GM23338 (cell line): ENCODE measurements at regions not wholly inside any gene's neighbourhood (a gene's known extent, or its start where the extent isn't known, plus 50 kb on each side); places are given as distances from the start of the nearest gene placed in this dataset.

Experiments
- ATAC-seq: fragments of 200-7000 bp; cut with Tn5 transposase; 3 replicates; pipeline ENCODE4 v1.9.1; 2020
- DNase-seq: peaks from one replicate; pipeline ENCODE4 v3.0.0-alpha.2; 2015; ENCODE audit warnings: low spot score
- H2AFZ ChIP-seq: fragments of 200-600 bp; sonication (generic); 2 replicates; pipeline ENCODE4 v1.8.0; 2016; ENCODE audit warnings: antibody characterized with exemption, mild to moderate bottlenecking, moderate library complexity
- H3F3A ChIP-seq: fragments of 200-600 bp; sonication (generic); replicated peaks from 2 replicates; pipeline ENCODE4 v1.8.0; 2017; ENCODE audit warnings: antibody characterized with exemption, mixed run types, low read depth
- H3K27ac ChIP-seq: fragments of 200-600 bp; sonication (generic); 2 replicates; pipeline ENCODE4 v1.6.1; 2016; ENCODE audit warnings: low read depth
- H3K27me3 ChIP-seq: fragments of 200-600 bp; sonication (generic); 2 replicates; pipeline ENCODE4 v1.8.0; 2016; ENCODE audit warnings: mild to moderate bottlenecking, mixed run types, moderate library complexity; ENCODE audit not compliant: insufficient read depth
- H3K36me3 ChIP-seq: fragments of 200-600 bp; sonication (generic); 2 replicates; pipeline ENCODE4 v1.8.0; 2016; ENCODE audit warnings: mild to moderate bottlenecking; ENCODE audit not compliant: insufficient read depth
- H3K4me1 ChIP-seq: fragments of 200-600 bp; sonication (generic); 2 replicates; pipeline ENCODE4 v1.8.0; 2016; ENCODE audit warnings: mild to moderate bottlenecking, moderate library complexity; ENCODE audit not compliant: insufficient read depth
- H3K4me2 ChIP-seq: fragments of 200-600 bp; sonication (generic); 2 replicates; pipeline ENCODE4 v1.7.1; 2017; ENCODE audit warnings: mixed run types
- H3K4me3 ChIP-seq: fragments of 200-600 bp; sonication (generic); 2 replicates; pipeline ENCODE4 v1.6.1; 2016; ENCODE audit warnings: mixed run types
- H3K79me2 ChIP-seq: fragments of 200-600 bp; sonication (generic); replicated peaks from 2 replicates; pipeline ENCODE4 v1.8.0; 2017; ENCODE audit warnings: mild to moderate bottlenecking; ENCODE audit not compliant: insufficient read depth
- H3K9me2 ChIP-seq: fragments of 200-600 bp; sonication (generic); 2 replicates; pipeline ENCODE4 v1.8.0; 2017; ENCODE audit not compliant: insufficient read depth
- H4K20me1 ChIP-seq: fragments of 200-600 bp; sonication (generic); replicated peaks from 2 replicates; pipeline ENCODE4 v1.8.0; 2017; ENCODE audit warnings: mild to moderate bottlenecking; ENCODE audit not compliant: insufficient read depth
- H3K27ac Mint-ChIP-seq: 2 replicates; pipeline ENCODE4 v1.8.0; 2020; ENCODE audit warnings: inconsistent platforms, mild to moderate bottlenecking, moderate library complexity, mixed read lengths
- H3K27me3 Mint-ChIP-seq: 3 replicates; pipeline ENCODE4 v1.8.0; 2022; ENCODE audit warnings: low read depth, mild to moderate bottlenecking, moderate library complexity, mixed read lengths, inconsistent platforms; ENCODE audit not compliant: insufficient read depth, poor library complexity
- H3K36me3 Mint-ChIP-seq: 3 replicates; pipeline ENCODE4 v1.8.0; 2021; ENCODE audit warnings: low read depth, mild to moderate bottlenecking, inconsistent platforms, moderate library complexity, mixed read lengths
- H3K4me1 Mint-ChIP-seq: 3 replicates; pipeline ENCODE4 v1.8.0; 2020; ENCODE audit warnings: mild to moderate bottlenecking, inconsistent platforms, mixed read lengths
- H3K4me3 Mint-ChIP-seq: 3 replicates; pipeline ENCODE4 v1.8.0; 2021; ENCODE audit warnings: moderate library complexity, mild to moderate bottlenecking, inconsistent platforms, mixed read lengths
- H3K9me3 Mint-ChIP-seq: 3 replicates; pipeline ENCODE4 v1.8.0; 2020; ENCODE audit warnings: moderate library complexity, mild to moderate bottlenecking, inconsistent platforms, mixed read lengths
- CREB1 ChIP-seq: fragments of 250-450 bp; sonication (Bioruptor Pico); IDR thresholded peaks from 2 replicates; pipeline ENCODE4 v1.5.0; 2020; ENCODE audit warnings: low read depth, mild to moderate bottlenecking, moderate library complexity
- CTCF ChIP-seq, 2 experiments: fragments of 200-600 bp in 1 of 2; sonication (generic) in 1 of 2; conservative IDR thresholded peaks; 2 replicates each; pipeline versions ENCODE4 v1.5.1 to v1.6.1; 2016 to 2017; ENCODE audit warnings: antibody characterized with exemption in 2 of 2, low read depth in 2 of 2, mild to moderate bottlenecking in 2 of 2, moderate library complexity in 1 of 2
- EZH2phosphoT487 ChIP-seq: fragments of 200-600 bp; sonication (generic); IDR thresholded peaks from one replicate; pipeline ENCODE4 v1.8.1; 2018; ENCODE audit warnings: antibody characterized with exemption; ENCODE audit not compliant: unreplicated experiment
- JUNB ChIP-seq: IDR thresholded peaks from one replicate; pipeline ENCODE4 v1.6.1; 2016; ENCODE audit warnings: antibody characterized with exemption; ENCODE audit not compliant: unreplicated experiment
- NANOG ChIP-seq: IDR thresholded peaks from 2 replicates; pipeline ENCODE4 v1.6.1; 2016; ENCODE audit warnings: antibody characterized with exemption, borderline replicate concordance
- POLR2AphosphoS5 ChIP-seq: IDR thresholded peaks from 2 replicates; pipeline ENCODE4 v1.6.1; 2016; ENCODE audit warnings: antibody characterized with exemption, low read depth
- REST ChIP-seq: IDR thresholded peaks from one replicate; pipeline ENCODE4 v1.6.1; 2018; ENCODE audit warnings: antibody characterized with exemption; ENCODE audit not compliant: unreplicated experiment
- STAT1 ChIP-seq: IDR thresholded peaks from one replicate; pipeline ENCODE4 v1.6.1; 2016; ENCODE audit warnings: antibody characterized with exemption; ENCODE audit not compliant: unreplicated experiment
- ZNF114 ChIP-seq: fragments of 250-450 bp; sonication (Bioruptor Pico); IDR thresholded peaks from 2 replicates; pipeline ENCODE4 v1.5.0; 2020; ENCODE audit warnings: mild to moderate bottlenecking, moderate library complexity
- ZNF331 ChIP-seq: fragments of 250-450 bp; sonication (Bioruptor Pico); IDR thresholded peaks from 2 replicates; pipeline ENCODE4 v1.5.0; 2020; ENCODE audit warnings: low read depth, mild to moderate bottlenecking, moderate library complexity

GRCh38 chr4:180962268-180962667, 1280.9 kb upstream of the TENM3 start:
- ATAC-seq: no peak
- H3K4me2 ChIP-seq: no peak overlapping the region
- H3K36me3 ChIP-seq: no peaks in the 10 kb centered on the region
- TF ChIP-seq ZNF331 (CRISPR knock-in tag) (no peak), EZH2phosphoT487 (no peak), NANOG (no peak), CREB1 (CRISPR knock-in tag) (no peak), STAT1 (no peak), ZNF114 (CRISPR knock-in tag) (no peak), JUNB (no peak), REST (no peak), CTCF (conservative IDR thresholded peaks at IDR 0.05; ENCODE audit: low read depth in 2 of 2) (no peak), POLR2AphosphoS5 (no peak)
- Mint-ChIP-seq H3K36me3 (no peaks in the 10 kb centered on the region), H3K4me3 (no peak overlapping the region), H3K27me3 (no peaks in the 10 kb centered on the region), H3K9me3 (no peaks in the 10 kb centered on the region), H3K27ac (no peak overlapping the region), H3K4me1 (peaks cover 20% of the 10 kb centered on the region)
- 0 out of 2 replicates have a peak, but pooled peaks cover 4% of the 10 kb centered on the region for H3K4me1 ChIP-seq
- H3K9me2 ChIP-seq: 0 out of 2 replicates have a peak, but pooled peaks cover 3% of the 10 kb centered on the region
- no peak for DNase-seq
- H3F3A ChIP-seq: no peaks in the 10 kb centered on the region
- no peak overlapping the region for H2AFZ ChIP-seq
- H4K20me1 ChIP-seq: no peaks in the 10 kb centered on the region
- no peak overlapping the region for H3K27ac ChIP-seq
- H3K4me3 ChIP-seq: no peak overlapping the region
- H3K27me3 ChIP-seq: no peaks in the 10 kb centered on the region
- no peaks in the 10 kb centered on the region for H3K79me2 ChIP-seq

- H3K4me2 ChIP-seq: no peak overlapping the region
- no peaks in the 10 kb centered on the region for H3K9me3 Mint-ChIP-seq
- H3K27me3 Mint-ChIP-seq: no peaks in the 10 kb centered on the region
- H3K36me3 Mint-ChIP-seq: no peaks in the 10 kb centered on the region
- no peaks in the 10 kb centered on the region for H3K36me3 ChIP-seq
- no peak for TF ChIP-seq POLR2AphosphoS5
- H3K4me3 Mint-ChIP-seq: no peak overlapping the region
- H3F3A ChIP-seq: no peaks in the 10 kb centered on the region
- ATAC-seq: no peak
- no peak overlapping the region for H3K27ac ChIP-seq
- H3K9me2 ChIP-seq: 0 out of 2 replicates have a peak, but pooled peaks cover 3% of the 10 kb centered on the region
- no peak overlapping the region for H3K4me3 ChIP-seq
- no peaks in the 10 kb centered on the region for H4K20me1 ChIP-seq
- no peak overlapping the region for H3K27ac Mint-ChIP-seq
- no peaks in the 10 kb centered on the region for H3K79me2 ChIP-seq
- DNase-seq: no peak
- no peaks in the 10 kb centered on the region for H3K27me3 ChIP-seq
- H3K4me1 Mint-ChIP-seq: peaks cover 11% of the 10 kb centered on the region
- no peak overlapping the region for H2AFZ ChIP-seq
- H3K4me1 ChIP-seq: no peaks in the 10 kb centered on the region
Measured at GRCh38 chr4:180966312-180966711, 1276.9 kb upstream of the TENM3 start.
